ENCODE measurements at regions not wholly inside any gene's neighbourhood (a gene's known extent, or its start where the extent isn't known, plus 50 kb on each side); places are given as distances from the start of the nearest gene placed in this dataset.

DNA sequence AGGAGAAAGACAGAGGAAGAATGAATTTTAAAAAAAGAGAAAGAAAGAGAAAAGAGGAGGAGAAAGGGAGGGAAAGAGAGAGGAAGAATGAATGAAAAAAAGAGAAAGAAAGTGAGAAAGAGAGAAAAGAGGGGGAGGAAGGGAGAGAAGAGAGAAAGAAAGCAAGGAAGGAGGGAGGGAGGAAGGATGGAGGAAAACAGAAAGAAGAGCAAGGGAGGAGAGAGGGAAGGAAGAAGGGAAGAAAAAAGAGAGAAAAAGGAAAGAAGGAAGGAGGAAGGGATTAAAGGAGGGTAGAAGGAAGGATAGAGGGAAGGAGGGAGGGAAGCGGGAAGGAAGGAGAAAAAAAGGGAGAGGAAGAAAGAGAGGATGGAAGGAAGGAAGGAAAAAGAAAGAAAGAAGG, 122.3 kb upstream of the ZNF507 start:
- Histone ChIP-seq H3K4me1 (replicated peaks in 1 of 4; ENCODE audit: control insufficient read depth in 3 of 4, insufficient read depth in 4 of 4, low read length in 3 of 4) (peaks cover 0 to 5% (median 3%) of the 10 kb centered on the region in 4 experiments; a peak in 4 of 7 replicates), H3K27me3 (replicated peaks in 1 of 4; ENCODE audit: control insufficient read depth in 3 of 4, extremely low read depth in 1 of 4, insufficient read depth in 3 of 4, low read length in 3 of 4) (peaks cover 1 to 17% (median 13%) of the 10 kb centered on the region in 4 experiments), H3K79me1 (ENCODE audit: low read depth, low read length) (no peaks in the 10 kb centered on the region), H3K23me2 (ENCODE audit: low read depth, low read length) (peaks cover 9% of the 10 kb centered on the region; the same call in 1 of the 2 replicates), H2BK5ac (ENCODE audit: low read depth, low read length) (no peak overlapping the region), H3K56ac (replicated peaks; ENCODE audit: insufficient read length, low read depth, low read length) (no peak overlapping the region), H3K27ac (ENCODE audit: low read depth, low read length) (no peak overlapping the region), H4K91ac (replicated peaks; ENCODE audit: insufficient read length, low read length) (no peak overlapping the region), H3K18ac (ENCODE audit: extremely low read depth, low read length) (no peak overlapping the region), H3K36me3 (ENCODE audit: control insufficient read depth in 2 of 4, insufficient read depth in 4 of 4, low read length in 3 of 4) (no peaks in the 10 kb centered on the region), H2AK5ac (ENCODE audit: low read depth, low read length) (no peak overlapping the region), H3K9me3 (ENCODE audit: insufficient read depth in 2 of 2, low read depth in 1 of 2, low read length in 1 of 2) (no peaks in the 10 kb centered on the region), H4K5ac (ENCODE audit: insufficient read length, low read depth, low read length) (no peak overlapping the region), H3K23ac (ENCODE audit: insufficient read length) (no peak overlapping the region), H3K4me2 (ENCODE audit: insufficient read depth in 1 of 2, low read depth in 2 of 2, low read length in 2 of 2) (peak overlapping the region in 1 of 2 experiments; percentile 41; a peak in 1 of 4 replicates), H4K20me1 (replicated peaks in 1 of 2; ENCODE audit: control insufficient read depth in 1 of 2, insufficient read depth in 2 of 2, low read length in 2 of 2) (no peaks in the 10 kb centered on the region), H3K4ac (replicated peaks; ENCODE audit: insufficient read length, low read depth, low read length) (no peak overlapping the region), H3K14ac (ENCODE audit: insufficient read length) (no peak overlapping the region), H2BK15ac (ENCODE audit: low read length) (no peak overlapping the region), H3K79me2 (ENCODE audit: control insufficient read depth in 1 of 2, insufficient read depth in 2 of 2, low read length in 2 of 2) (no peaks in the 10 kb centered on the region), H2AFZ (ENCODE audit: low read length) (no peak overlapping the region), H3K4me3 (ENCODE audit: extremely low read depth in 1 of 4, insufficient read depth in 2 of 4, low read depth in 3 of 4, low read length in 4 of 4) (no peak overlapping the region), H2BK120ac (replicated peaks; ENCODE audit: low read depth, low read length) (no peak overlapping the region), H4K8ac (ENCODE audit: extremely low read depth, insufficient read depth, low read length) (no peak overlapping the region), H2BK20ac (ENCODE audit: low read length) (no peak overlapping the region), H3K9ac (replicated peaks in 1 of 4; ENCODE audit: extremely low read depth in 1 of 4, low read depth in 3 of 4, low read length in 3 of 4) (no peak overlapping the region), H2BK12ac (ENCODE audit: low read depth, low read length) (no peak overlapping the region)
- 72 to 85% methylated on average over 1 of the region's 1 CpG for WGBS, 2 experiments (ENCODE audit: extremely low coverage in 1 of 2, insufficient coverage in 1 of 2, insufficient read length in 1 of 2, insufficient replicate concordance in 2 of 2, low coverage in 1 of 2, low lambda C conversion rate in 2 of 2, missing lambda C conversion rate in 1 of 2)
- ChIA-PET CTCF (ENCODE audit: partially characterized antibody) (interaction anchor here (1.0 to 3.2 kb wide), 10 partner anchors 48 to 1169 kb away, joined by 3 to 22 read pairs (median 4); no protein-coding TSS in a partner anchor), POLR2A (ENCODE audit: partially characterized antibody) (no interaction called here)
- FAIRE-seq: no peak
- DNase-seq (ENCODE audit: low read depth in 1 of 2, low spot score in 2 of 2): no peak
- TF ChIP-seq POLR2AphosphoS5 (IDR thresholded peaks at IDR 0.05; ENCODE audit: low read depth, low read length) (no peak), SAP30 (IDR thresholded peaks at IDR 0.05; ENCODE audit: insufficient read depth, insufficient replicate concordance, low read length) (no peak)
- TF ChIP-seq, protein P1, sequence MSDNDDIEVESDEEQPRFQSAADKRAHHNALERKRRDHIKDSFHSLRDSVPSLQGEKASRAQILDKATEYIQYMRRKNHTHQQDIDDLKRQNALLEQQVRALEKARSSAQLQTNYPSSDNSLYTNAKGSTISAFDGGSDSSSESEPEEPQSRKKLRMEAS (IDR thresholded peaks at IDR 0.05): no peak
